GM19463 (cell line): ENCODE measurements at regions not wholly inside any gene's neighbourhood (a gene's known extent, or its start where the extent isn't known, plus 50 kb on each side); places are given as distances from the start of the nearest gene placed in this dataset.

Experiments
- ATAC-seq: cut with Tn5 transposase; IDR thresholded peaks from one replicate; pipeline ENCODE4 v1.9.1; 2021; ENCODE audit warnings: mild to moderate bottlenecking, moderate library complexity; ENCODE audit not compliant: unreplicated experiment

DNA sequence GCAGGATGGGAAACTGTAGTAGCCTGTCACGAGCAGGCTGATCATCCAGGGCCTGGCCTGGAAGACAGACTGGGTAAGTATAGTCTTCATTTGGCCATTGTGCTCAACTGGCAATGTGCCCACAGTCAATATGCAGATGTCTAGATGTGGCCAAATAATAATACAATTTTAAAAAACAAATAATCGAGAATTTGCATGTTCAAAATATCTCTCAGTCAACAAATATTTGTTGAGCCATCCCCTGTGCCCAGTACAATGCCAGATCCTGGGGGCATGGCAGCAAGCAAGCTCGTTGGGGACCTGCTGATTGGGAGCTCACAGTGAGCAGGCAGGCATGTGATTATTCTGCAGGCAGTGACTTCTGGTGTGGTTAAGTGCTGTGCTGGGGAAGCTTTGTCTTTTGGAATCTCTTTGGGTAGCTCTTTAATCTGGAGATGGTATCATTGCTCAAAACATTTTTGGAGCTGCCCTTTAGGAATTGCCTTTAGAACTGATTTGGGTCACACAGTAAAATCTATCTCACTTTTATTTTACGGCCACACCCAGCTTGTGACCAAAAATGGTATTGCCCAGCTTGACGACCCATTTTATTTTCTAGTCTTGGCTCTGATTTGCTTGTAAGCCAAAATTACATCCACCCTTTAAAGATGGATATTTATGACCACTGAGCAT lies 92.2 kb downstream of the PLCE1 start:
- no peak for ATAC-seq

DNA sequence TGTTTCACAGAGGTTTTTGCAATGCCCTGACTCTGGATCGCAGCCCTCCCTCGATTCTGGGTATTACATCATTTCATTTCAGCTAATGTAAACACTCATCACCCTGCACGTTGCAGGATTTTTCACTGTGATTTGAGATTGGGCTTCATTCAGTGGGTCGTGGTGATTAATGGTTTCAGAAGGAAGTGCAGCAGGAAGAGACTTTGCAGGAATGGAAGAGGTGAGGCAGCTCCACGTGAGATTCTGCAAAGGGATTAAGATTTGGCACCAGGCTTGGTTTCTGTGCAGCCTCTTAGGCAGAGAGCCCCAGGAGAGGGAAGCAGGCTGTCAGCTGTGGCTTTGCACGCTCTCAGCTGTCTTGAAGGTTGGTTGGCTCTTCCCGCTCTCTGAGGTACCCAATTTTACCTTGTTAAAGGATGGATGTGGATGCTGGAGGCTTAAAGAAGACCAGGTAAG lies 95.2 kb downstream of the PLCE1 start:
- no peak for ATAC-seq

DNA sequence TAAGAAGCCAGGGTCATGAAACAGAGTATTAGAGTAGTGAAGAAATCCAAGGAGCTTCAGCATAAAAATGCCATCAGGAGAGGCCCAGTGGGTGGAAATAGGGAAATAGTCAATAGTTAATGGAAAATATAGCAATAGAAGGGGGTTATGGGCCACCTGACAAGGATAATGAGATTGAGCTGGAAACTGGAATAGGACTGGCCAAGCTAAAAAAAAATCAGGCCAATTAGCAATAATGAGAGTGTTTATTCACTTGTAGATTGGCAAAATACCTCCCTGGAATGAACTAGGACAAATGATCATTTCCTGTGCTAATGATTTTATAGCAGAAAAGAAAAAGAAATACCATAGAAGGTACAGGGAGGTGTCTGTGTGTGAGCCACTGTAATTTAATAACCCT lies 97.9 kb downstream of the PLCE1 start:
- no peak for ATAC-seq

DNA sequence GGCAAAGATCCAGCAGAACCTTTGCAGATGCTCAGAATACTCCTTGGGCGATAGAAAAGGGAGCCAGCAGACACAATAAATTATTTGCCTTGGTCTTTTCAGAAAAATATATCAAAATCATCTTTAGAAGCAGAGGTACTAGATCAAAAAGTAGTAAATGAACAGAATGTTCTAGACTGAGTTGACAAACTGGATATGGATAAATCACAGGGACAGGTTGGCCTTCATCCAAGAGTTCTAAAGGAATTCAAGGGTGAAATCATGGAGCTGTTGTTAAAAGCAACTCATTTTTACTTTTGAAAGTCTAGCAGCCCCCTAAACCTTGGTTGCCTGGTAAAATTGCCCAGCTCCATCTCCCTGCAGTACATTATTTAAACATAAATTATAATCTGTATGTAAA lies 99.1 kb downstream of the PLCE1 start:
- ATAC-seq = no peak

DNA sequence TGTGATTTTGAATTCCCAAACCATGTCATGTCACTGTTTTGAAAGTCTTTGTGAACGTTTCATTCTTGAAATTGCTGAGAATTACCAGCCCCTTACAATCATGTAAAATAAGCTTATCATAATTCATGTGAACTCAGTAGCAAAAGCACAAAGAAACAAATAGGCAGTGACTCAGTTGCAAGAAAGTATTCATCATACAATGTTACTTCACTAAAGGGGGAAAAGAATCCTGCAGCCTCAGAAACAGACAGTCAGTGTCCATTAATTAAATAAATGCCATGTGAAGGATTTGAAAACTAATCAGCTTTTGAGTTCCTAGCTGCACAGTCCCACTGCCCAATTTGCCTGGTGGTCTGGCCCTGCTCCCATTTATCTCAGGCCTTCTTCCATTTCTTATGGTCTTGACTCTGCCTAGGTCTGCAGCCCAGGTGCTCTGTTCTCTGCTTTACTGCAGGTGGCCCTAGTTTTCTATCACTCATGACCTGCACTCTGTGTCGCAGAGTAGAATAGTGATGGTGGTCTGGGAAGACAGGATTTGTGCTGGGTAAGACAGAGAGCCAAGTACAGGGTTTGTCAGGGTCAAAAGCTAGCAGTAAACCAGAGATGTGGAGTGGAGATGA lies 99.7 kb downstream of the PLCE1 start:
- ATAC-seq = no peak

DNA sequence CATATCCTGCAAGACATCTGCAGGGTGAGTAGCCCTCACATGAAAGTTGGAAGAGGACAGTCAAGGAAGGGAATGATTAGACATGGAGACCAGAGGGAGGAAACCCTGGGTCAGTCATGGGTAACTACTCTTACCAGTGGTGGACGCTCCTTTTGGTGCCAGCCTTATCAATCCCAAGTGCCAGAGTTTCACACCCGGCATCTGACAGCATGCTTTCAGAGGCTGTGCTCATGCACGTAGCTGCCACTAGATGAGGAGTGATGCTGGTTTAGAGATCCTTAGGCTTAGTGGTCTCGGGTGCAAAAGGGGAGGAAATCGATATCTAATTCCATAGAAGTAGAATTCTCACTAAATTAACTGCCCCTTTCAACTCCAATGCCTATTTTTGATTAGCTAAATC lies 100.8 kb downstream of the PLCE1 start:
- ATAC-seq = no peak

DNA sequence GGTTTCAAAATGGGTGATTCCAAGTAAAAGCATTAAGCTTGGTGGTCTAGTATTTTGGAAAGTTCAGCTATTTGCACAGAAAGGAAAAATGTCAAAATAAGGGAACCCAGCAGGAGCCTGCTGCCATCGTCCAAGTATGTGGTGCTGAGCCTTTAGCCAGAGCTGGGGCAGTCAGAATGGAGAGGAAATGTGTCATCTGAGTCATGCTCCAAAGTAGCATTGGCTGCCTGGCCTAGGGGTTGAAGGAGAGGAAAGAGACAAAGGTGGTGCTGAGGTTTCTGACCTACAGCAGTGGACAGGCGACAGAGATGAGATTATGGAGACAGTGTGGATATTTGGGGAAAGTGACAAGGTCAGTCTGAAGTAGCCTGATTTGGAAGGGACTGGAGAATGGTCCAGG lies 103.9 kb downstream of the PLCE1 start:
- ATAC-seq = no peak

DNA sequence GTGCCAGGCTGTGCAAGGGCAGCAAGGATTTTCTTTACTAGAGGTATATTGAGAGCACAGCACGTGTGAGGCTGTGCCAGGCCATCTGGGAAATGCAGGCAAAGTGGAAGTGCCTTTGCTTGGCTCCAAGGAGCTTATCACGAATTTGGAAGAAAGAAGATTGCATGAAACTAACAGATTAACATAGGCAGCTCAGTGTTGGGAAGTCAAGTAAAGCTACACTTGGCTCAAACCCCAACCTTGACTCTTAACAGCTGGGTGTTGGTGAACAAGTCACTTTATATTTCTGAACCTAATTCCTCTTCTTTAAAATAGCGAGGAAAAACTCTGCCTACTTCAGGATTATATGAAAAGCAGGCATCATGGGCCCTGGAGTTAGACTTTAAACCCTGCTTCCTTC lies 105.2 kb downstream of the PLCE1 start:
- no peak for ATAC-seq

DNA sequence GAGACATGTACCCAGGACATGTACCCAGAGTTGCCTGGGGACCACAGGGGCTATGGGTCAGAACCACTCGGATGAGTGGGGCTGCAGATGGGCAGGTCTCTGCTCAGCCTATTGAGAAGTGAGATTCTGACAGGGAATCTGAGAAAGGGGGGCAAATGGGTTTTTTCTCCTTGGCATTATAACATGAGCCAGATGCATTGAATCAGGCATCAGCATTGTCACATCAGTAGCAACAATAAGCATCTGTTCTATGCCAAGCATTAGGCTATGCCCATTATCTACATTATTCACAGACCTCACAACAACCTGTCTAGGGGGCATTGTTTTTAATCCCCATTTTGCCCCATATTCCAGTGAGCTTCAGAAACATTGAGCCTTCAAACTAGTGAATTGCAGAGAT lies 108.2 kb downstream of the PLCE1 start:
- ATAC-seq = no peak

DNA sequence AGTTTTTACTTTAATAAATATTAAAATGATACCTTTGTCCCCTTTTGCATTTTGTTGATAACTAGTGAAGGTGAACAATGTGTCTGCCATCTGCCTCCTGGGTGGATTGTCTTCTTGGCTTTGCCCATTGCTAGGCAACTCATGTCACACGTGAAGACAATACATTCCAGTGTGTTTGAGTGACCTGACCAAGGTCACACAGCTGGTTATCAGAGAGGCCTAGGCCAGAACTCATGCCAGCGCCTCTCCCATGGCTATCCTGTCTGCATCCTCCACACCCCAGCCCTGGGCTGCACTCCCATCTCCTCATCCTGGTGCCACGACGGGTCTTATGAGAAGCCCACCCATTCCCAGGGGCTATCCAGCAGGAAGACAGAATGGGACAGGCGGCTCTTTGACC lies 108.7 kb downstream of the PLCE1 start:
- ATAC-seq = no peak

DNA sequence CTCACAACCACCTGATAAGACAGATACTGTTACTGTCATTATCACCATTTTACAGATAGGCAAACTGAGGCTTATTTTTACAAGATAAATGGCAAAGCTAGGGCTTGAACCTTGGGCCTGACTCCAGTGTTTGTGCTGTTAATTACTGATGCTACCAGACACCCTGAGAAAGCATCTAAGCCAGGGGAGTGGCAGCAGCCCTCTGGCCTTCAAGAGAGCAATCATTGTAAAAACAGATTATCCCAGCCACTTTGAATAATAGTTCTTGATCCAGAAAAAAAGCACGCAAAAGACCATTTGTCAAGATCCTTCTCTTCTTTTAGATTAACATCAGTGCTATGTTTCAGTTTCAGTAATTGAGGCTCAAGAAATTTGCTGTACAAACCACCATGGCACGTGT lies 109.5 kb downstream of the PLCE1 start:
- ATAC-seq = no peak

DNA sequence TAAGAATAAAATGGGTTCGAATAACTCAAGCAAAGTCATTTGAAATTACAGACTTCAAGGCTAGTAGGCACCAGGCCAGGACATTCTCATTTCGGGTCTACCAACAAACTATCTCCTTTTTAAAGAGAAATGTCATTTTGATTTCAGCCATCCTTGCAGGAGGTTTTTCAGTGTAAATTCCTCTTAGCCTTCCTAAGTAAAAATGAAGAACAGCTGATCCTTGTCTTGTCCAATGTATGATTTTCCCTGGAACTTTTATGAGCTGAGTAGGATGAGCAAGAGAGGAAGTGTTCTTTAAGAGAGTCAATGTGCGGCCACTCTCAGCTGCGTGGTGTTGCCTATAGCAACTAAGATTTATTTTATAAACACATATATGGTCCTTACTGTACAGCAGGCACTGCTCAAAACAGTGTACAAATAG lies 110.1 kb downstream of the PLCE1 start:
- ATAC-seq = no peak

DNA sequence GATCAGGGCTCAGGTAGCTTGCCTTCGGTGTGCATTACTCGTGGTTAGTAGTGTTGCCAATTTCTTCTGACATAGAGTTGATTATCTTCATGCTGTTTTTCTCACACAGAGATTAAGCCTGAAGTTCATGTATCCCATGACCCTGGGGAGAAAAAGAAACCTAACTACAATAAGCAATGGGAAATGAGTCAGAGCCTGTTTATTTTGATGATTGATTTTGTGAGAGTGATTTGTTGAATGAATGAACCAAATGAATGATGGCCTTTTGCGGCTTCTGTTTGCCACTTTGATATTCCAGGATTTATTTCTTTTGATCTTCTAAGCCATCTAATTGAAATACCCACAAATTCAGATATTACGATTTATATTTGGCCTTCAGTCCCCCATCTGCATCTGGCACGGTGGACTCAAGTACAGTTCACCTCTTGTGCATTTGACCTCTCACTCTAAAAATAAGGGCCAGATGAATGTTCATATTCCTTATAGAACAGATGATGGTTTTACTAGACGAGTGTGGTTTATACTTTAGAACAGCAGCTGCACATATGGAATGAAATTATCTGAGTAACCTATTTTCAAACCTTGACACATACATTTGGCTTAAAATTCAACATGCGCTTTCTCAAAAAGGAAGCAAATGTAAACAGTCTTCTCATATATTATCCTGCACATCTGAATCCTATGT lies 110.7 kb downstream of the PLCE1 start:
- ATAC-seq = no peak

DNA sequence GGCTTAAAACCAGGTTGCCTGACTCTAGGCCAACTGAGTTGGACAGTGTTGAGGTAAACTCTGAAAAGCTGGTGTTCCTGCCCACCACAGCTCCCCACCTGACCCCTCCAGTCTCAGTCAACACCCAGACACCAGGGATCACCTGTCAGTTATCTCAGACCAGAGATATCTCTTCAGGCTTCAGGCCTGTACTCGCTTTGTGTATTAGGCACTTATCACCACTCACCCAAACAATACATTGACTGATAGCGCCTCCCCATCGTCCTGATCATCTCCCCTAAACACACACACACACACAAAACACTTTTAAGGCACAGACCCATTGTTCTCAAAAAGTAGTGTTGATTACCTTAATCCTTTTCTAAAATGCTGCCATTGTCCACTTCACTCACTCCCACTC lies 111.5 kb downstream of the PLCE1 start:
- ATAC-seq = no peak

DNA sequence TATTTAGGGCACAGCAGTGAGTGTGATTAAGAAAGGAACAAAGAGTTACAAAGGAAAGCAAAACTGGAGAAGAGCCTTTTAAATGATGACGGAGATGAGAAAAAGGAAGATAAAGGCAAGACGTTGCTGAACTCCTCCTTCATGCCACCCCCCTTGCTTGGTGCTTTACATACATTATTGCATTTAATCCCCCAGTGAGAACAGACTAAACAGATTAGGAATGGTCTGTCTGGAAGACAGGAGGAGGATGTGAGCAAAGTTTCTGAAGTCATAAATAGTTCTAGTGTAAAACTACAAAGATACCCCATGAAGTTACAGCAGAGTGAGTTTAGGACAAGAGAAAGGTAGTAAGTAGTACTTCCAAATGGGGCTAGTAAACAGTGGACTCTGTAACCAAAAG lies 113.5 kb downstream of the PLCE1 start:
- no peak for ATAC-seq

DNA sequence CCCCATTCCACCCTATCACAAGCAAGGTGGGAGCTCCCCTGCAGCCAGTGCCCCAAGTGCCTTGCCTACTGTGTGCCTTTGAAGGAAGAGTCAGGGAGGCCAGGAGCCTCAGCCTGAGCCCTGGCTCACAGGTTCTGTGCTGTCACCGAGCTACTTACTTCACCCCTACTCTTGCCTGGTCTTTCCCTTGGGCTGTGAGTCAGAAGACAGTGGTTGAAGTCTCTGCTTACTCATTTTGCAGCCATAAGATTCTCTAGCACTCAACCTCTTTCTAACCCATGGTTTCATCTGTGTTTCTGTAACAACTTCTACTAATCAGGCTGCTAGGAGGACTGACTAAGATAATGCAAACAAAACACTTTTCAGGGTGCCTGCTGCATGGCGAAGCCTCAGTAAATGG lies 114.5 kb downstream of the PLCE1 start:
- no peak for ATAC-seq

DNA sequence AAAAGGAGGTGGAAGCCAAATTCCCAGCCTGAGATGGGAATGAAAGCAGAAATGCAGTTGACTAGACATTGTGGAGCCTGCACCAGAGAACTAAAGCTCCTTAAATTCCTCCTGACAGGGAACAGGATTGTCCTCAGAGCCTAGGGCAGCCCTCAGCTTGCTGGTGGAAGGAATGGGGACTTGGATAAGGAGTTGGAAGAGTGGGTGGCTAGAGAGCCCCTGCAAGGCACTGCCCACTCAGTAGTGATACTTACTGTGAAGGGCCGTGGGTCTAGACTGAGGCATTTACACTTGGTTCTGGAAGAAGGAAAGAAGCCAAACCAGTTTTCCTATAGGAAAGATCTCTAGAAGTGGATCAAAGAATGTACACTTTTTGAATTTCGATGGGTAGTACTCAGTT lies 117.6 kb downstream of the PLCE1 start:
- no peak for ATAC-seq

DNA sequence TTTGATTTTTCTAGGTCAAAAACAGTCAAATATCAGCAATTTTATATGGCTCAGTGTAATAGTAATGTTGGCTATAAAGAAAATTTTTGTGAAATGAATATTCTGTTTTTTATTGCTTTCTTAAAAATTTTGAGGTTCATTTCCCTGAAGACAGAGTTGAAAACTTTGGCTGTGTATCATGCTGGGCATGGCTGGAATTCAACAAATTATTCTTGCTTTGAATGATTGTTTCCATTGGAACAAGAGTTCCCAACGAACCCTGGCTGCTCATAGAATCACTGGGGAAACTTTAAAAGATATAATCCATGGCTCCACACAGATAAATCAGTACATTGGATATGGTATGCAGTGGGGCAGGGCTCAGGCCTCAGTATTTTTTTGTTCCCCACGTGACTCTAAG lies 118.6 kb downstream of the PLCE1 start:
- no peak for ATAC-seq

DNA sequence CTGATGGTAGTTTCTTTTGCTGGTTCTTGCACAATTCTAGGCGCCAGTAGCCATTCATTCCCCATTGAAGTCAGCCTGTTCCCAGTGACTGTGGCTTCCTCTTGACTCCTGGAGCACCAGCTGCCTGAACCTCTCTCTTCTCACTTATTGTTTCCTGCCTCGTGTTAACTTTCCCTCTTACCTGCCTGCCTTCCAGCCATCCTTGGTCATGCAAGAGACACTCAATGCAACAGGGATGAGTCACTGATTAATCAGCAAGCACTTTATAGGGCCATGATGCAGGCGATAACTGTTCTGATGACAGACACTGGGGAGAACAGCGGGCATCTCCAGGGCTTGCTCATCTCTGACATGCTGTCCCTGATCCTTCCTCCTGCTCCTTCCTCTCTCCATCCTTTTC lies 122.0 kb downstream of the PLCE1 start:
- ATAC-seq = no peak

DNA sequence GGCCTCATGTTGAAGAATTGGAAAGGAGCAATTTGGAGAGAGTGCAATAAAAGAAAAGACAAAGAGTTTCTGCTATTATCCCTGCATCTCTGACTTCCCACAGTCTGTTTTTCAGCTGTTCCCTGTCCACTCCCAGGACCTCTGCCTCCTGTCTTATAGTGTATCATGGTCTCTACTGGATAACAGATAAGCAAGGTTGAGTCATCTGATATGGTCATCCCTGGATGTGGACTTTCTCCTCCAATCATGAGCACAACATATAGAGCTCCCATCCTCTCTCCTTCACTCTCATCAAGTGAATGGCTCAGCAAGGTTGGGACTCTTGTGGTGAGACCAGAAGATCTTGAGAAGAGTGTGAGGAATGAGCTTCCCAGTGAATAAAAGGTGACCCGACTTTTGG lies 123.1 kb downstream of the PLCE1 start:
- no peak for ATAC-seq

DNA sequence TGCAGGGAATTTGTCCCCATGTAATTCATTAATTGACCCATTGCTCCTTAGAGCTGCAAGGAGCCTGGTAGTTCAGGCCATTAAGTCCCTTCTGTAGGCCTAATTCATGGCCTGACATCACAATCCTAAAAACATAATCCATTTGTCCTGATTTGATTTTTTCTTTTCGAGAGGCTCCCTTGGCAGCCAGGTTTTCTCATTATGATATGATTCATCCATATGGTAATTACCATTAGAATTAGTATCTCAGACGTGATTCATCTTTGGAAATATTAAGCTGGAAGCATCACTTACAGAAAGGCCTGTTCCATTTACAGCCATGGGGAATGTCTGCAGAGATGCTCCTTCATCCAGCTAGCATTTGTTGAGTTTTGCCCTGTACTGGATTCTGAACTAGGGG lies 128.5 kb downstream of the PLCE1 start:
- ATAC-seq = no peak

DNA sequence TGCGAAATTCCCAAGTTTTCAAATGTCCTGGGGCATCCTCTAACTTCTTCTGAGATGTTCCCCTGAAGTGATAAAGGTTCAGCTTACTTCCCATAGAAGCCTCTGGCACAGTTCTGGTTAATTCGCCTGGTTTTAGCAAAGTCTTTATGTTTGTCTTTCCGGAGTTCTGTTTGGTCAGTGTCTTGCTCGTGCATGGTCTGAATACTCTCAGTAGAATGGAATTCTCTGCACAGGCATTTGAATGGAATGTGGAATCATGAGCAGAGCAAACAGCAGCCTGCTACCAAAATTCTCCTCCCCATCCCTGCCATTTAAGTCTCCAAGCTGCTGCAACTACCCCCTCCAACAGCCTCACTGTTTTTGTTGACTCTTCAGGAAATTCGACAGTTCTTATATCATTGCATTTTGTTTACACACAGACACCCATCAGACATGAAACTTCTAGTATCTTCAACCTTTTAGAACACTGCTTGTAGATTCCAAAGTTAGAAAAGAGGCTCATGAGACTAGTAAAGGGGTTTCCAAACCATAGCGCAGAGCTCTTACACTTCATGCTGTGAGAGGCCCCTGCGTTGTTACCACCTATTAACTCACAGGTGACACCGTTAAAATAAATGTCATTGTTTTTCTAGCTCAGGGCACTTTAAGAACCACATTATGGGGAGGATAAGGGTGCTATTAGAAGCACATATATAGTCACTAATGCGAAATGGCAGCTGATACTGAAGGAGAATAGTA lies 129.7 kb downstream of the PLCE1 start:
- no peak for ATAC-seq
